Neutrophil (primary cell): ENCODE measurements at regions not wholly inside any gene's neighbourhood (a gene's known extent, or its start where the extent isn't known, plus 50 kb on each side); places are given as distances from the start of the nearest gene placed in this dataset.

Experiments used
- H3K27ac ChIP-seq: fragments of 200-600 bp; sonication (generic); 2 replicates; pipeline ENCODE4 v1.5.1; 2016; ENCODE audit warnings: mild to moderate bottlenecking, moderate library complexity
- H3K27me3 ChIP-seq: fragments of 200-600 bp; sonication (generic); 2 replicates; pipeline ENCODE4 v1.6.0; 2016; ENCODE audit warnings: mild to moderate bottlenecking
- H3K36me3 ChIP-seq: fragments of 200-600 bp; sonication (generic); 2 replicates; pipeline ENCODE4 v1.5.1; 2017
- H3K4me1 ChIP-seq, 2 experiments: fragments of 200-600 bp in 1 of 2; sonication (generic) in 1 of 2; 1 replicate in 1 of 2; 2 replicates in 1 of 2; pipeline versions ENCODE4 v1.5.1 to v1.6.1; 2013 to 2016; ENCODE audit warnings: low read depth in 1 of 2, low read length in 1 of 2, mild to moderate bottlenecking in 1 of 2, moderate library complexity in 1 of 2; ENCODE audit not compliant: control insufficient read depth in 1 of 2, insufficient read depth in 1 of 2
- H3K4me3 ChIP-seq, 2 experiments: fragments of 200-600 bp in 1 of 2; sonication (generic) in 1 of 2; 1 replicate in 1 of 2; 2 replicates in 1 of 2; pipeline ENCODE4 v1.5.1; 2013 to 2016; ENCODE audit warnings: low read depth in 1 of 2, low read length in 1 of 2, mild to moderate bottlenecking in 1 of 2, moderate library complexity in 1 of 2
- H3K9me3 ChIP-seq: fragments of 200-600 bp; sonication (generic); 2 replicates; pipeline ENCODE4 v1.5.1; 2016
- TF ChIP-seq, protein P1 (sequence below): fragments of 200-600 bp; sonication (generic); IDR thresholded peaks from 2 replicates; pipeline ENCODE4 v1.5.1; 2016; ENCODE audit warnings: antibody characterized with exemption

DNA sequence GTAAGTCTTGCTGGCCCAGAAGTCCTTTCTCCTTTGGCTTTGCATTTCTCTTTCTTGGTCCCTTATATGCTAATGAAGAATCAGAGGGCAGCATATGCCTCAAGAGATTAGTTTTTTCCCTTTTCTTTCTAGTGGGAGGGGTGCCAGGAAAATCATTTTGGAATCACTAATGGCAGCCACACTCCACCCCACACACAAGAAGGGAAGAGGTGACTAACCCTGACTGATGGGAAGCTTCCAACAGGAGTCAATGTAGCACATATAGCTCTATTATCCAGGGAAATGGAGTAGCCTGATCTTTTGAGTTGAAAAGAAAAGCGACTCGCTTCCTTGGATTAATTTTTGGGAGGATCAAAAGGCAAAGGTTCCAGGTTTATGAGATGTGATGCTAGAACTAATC, 225.3 kb downstream of the KIF20B start:
- H3K4me1 ChIP-seq: no peaks in the 10 kb centered on the region
- no peaks in the 10 kb centered on the region for H3K36me3 ChIP-seq
- TF ChIP-seq, protein P1, sequence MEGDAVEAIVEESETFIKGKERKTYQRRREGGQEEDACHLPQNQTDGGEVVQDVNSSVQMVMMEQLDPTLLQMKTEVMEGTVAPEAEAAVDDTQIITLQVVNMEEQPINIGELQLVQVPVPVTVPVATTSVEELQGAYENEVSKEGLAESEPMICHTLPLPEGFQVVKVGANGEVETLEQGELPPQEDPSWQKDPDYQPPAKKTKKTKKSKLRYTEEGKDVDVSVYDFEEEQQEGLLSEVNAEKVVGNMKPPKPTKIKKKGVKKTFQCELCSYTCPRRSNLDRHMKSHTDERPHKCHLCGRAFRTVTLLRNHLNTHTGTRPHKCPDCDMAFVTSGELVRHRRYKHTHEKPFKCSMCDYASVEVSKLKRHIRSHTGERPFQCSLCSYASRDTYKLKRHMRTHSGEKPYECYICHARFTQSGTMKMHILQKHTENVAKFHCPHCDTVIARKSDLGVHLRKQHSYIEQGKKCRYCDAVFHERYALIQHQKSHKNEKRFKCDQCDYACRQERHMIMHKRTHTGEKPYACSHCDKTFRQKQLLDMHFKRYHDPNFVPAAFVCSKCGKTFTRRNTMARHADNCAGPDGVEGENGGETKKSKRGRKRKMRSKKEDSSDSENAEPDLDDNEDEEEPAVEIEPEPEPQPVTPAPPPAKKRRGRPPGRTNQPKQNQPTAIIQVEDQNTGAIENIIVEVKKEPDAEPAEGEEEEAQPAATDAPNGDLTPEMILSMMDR: no peak
- H3K27me3 ChIP-seq: no peaks in the 10 kb centered on the region
- no peak overlapping the region for H3K4me3 ChIP-seq
- H3K9me3 ChIP-seq: no peaks in the 10 kb centered on the region
- no peak overlapping the region for H3K27ac ChIP-seq

DNA sequence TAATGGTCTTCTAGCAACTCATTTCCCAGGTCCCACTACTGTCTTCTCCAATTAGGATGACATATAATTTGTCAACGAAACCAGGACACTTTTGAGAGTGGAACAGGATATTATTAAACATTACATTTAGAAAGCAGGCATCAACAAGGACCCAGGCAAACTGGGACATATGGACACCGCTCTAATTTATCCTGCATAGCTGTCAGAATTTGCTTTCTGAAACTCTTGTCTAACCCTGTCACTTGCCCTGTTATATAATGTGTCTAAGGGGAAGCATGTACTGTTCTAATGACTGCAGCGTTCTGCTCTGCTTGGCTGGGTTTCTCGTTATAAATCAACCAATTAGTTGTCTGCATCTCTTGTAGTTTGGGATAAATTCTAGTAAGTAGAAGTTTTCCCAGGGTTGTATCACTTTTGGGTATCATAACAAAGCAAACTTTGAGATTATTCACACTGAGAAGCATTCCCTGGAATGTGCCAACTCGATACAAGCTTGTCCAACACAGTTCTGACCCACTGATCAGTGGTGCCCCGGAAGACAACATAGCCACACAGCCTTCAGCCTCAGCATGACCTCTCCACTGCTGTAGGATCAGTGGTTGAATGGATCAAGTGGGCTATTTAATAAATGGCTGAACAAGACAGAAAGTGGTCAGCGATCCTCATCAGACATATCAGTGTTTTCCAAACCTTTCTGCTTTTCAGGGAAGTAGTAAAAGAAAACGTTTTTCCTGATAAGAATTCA, 228.1 kb downstream of the KIF20B start:
- no peaks in the 10 kb centered on the region for H3K27me3 ChIP-seq
- H3K27ac ChIP-seq: no peak overlapping the region
- TF ChIP-seq, protein P1: no peak
- no peak overlapping the region for H3K4me3 ChIP-seq
- H3K9me3 ChIP-seq: no peaks in the 10 kb centered on the region
- no peaks in the 10 kb centered on the region for H3K4me1 ChIP-seq
- no peaks in the 10 kb centered on the region for H3K36me3 ChIP-seq

DNA sequence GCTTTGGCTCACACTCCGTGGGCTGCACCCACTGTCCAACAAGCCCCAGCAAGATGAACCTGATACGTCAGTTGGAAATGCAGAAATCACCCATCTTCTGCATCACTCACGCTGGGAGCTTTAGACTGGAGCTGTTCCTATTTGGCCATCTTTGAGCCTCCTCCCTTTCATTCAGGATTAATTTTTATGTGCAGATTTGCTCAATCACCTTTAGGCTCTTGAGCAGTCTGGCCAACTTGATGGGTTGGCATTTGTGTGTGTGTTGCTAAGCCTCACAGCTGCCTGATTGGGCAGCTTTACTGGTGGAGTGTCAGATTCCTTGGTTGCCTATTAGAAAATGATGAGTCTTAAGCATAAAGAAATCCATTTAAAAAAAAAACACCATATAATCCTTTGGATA, 236.1 kb downstream of the KIF20B start:
- Histone ChIP-seq H3K36me3 (no peaks in the 10 kb centered on the region), H3K27me3 (no peaks in the 10 kb centered on the region), H3K9me3 (no peaks in the 10 kb centered on the region), H3K4me1 (no peaks in the 10 kb centered on the region), H3K27ac (no peak overlapping the region), H3K4me3 (no peak overlapping the region)
- TF ChIP-seq, protein P1: no peak

DNA sequence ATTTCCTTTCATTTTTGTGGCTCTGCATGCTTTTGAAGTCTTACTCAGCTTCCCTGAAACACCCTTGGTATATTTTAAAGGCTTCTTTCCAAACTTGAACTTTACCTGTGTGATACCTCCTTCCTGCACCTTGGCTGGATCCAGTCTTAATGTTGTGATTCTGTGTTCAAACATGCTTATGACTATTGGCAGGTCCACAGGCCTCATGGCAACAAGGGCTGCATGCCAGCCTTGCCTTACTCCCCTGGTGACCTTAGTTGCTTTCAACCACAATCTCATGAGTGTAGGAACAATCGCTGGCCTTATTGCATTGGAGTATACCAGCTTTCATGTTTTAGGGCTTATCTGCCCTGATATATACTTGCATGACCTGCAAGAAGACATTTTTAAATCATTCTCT, 238.7 kb downstream of the KIF20B start:
- Histone ChIP-seq H3K4me1 (no peaks in the 10 kb centered on the region), H3K4me3 (no peak overlapping the region), H3K9me3 (no peaks in the 10 kb centered on the region), H3K27ac (no peak overlapping the region), H3K27me3 (no peaks in the 10 kb centered on the region), H3K36me3 (no peaks in the 10 kb centered on the region)
- TF ChIP-seq, protein P1: no peak

DNA sequence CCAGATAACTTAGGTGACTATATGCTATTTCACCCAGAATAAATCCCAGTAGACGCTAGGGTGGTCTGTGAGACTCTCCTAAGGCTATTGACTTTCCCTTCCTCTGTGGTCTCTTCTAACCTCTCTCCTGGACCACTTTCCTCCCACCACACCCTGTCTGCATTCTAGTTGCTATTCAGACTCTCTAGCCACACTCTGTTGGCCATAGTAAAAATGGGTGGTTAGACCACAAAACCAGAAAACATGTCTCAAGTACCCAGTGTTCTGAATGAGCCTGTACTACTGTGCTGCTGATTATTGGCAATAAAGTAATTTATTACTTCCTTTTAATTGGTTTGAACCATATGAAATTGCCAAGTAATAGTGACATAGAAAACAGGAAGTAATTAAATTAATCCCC, 240.8 kb downstream of the KIF20B start:
- H3K27ac ChIP-seq: no peak overlapping the region
- TF ChIP-seq, protein P1: no peak
- H3K27me3 ChIP-seq: no peaks in the 10 kb centered on the region
- no peaks in the 10 kb centered on the region for H3K9me3 ChIP-seq
- no peaks in the 10 kb centered on the region for H3K36me3 ChIP-seq
- no peaks in the 10 kb centered on the region for H3K4me1 ChIP-seq
- no peak overlapping the region for H3K4me3 ChIP-seq
